Body of pancreas (tissue), 4 donors: ENCODE measurements at regions not wholly inside any gene's neighbourhood (a gene's known extent, or its start where the extent isn't known, plus 50 kb on each side); places are given as distances from the start of the nearest gene placed in this dataset.

Experiments used
- POLR2A ChIP-seq, 3 donors: fragments of 450-650 bp; IDR thresholded peaks; one replicate each; pipeline ENCODE4 v1.6.1; 2016; ENCODE audit warnings: antibody characterized with exemption in 3 of 3, mild to moderate bottlenecking in 2 of 3
- TF ChIP-seq, protein P1 (sequence below), 7 experiments: fragments of 450-650 bp in 4 of 7; fragments of 200-600 bp in 3 of 7; sonication (generic) in 3 of 7; IDR thresholded peaks; one replicate each; pipeline ENCODE4 v1.5.1; 2016 to 2019; ENCODE audit warnings: antibody characterized with exemption in 7 of 7

GRCh38 chr18:46424898-46425297, 232.1 kb downstream of the LOXHD1 start:
- TF ChIP-seq, protein P1, sequence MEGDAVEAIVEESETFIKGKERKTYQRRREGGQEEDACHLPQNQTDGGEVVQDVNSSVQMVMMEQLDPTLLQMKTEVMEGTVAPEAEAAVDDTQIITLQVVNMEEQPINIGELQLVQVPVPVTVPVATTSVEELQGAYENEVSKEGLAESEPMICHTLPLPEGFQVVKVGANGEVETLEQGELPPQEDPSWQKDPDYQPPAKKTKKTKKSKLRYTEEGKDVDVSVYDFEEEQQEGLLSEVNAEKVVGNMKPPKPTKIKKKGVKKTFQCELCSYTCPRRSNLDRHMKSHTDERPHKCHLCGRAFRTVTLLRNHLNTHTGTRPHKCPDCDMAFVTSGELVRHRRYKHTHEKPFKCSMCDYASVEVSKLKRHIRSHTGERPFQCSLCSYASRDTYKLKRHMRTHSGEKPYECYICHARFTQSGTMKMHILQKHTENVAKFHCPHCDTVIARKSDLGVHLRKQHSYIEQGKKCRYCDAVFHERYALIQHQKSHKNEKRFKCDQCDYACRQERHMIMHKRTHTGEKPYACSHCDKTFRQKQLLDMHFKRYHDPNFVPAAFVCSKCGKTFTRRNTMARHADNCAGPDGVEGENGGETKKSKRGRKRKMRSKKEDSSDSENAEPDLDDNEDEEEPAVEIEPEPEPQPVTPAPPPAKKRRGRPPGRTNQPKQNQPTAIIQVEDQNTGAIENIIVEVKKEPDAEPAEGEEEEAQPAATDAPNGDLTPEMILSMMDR (IDR thresholded peaks at IDR 0.05), result no peak
- TF ChIP-seq POLR2A (IDR thresholded peaks at IDR 0.05), result no peak
